Stimulated activated CD4-positive, alpha-beta T cell treated with anti-CD3 and anti-CD28 coated beads, Interleukin-4, amount 100 ng/mL, for 48 hours (primary cell): ENCODE measurements at regions not wholly inside any gene's neighbourhood (a gene's known extent, or its start where the extent isn't known, plus 50 kb on each side); places are given as distances from the start of the nearest gene placed in this dataset.

ENCODE experiments used
- DNase-seq, 2 donors: peaks; one replicate each; pipeline ENCODE4 v3.0.0-alpha.2; 2020; ENCODE audit warnings: low read depth in 2 of 2

GRCh38 chr13:105788530-105788929 lies 746.9 kb downstream of the EFNB2 start:
- DNase-seq, result no peak

GRCh38 chr13:105787632-105788031 lies 747.8 kb downstream of the EFNB2 start:
- DNase-seq, result no peak

GRCh38 chr13:105785436-105785835 lies 750.0 kb downstream of the EFNB2 start:
- DNase-seq, result no peak

GRCh38 chr13:105783261-105783660 lies 752.2 kb downstream of the EFNB2 start:
- DNase-seq, result no peak

- DNase-seq, result no peak
These were observed 757.3 kb downstream of the EFNB2 start for GRCh38 chr13:105778196-105778595.

GRCh38 chr13:105774739-105775460 lies 760.6 kb downstream of the EFNB2 start:
- no peak for DNase-seq

GRCh38 chr13:105773863-105774538 lies 761.5 kb downstream of the EFNB2 start:
- DNase-seq, result no peak

GRCh38 chr13:105773241-105773640 lies 762.2 kb downstream of the EFNB2 start:
- DNase-seq, result no peak

GRCh38 chr13:105764486-105764885 lies 771.0 kb downstream of the EFNB2 start:
- no peak for DNase-seq

- no peak for DNase-seq
These were observed 771.6 kb downstream of the EFNB2 start for GRCh38 chr13:105763851-105764250.

GRCh38 chr13:105762096-105762495 lies 773.4 kb downstream of the EFNB2 start:
- DNase-seq, result no peak

- DNase-seq, result no peak
These were observed 776.3 kb downstream of the EFNB2 start for GRCh38 chr13:105758918-105759860.

- DNase-seq, result no peak
These were observed 794.7 kb downstream of the EFNB2 start for GRCh38 chr13:105740739-105741138.

GRCh38 chr13:105737688-105738087 lies 797.8 kb downstream of the EFNB2 start:
- no peak for DNase-seq

GRCh38 chr13:105735281-105735680 lies 800.2 kb downstream of the EFNB2 start:
- DNase-seq, result no peak

- DNase-seq, result no peak
These were observed 802.5 kb downstream of the EFNB2 start for GRCh38 chr13:105732806-105733529.

- DNase-seq, result no peak
These were observed 809.6 kb downstream of the EFNB2 start for GRCh38 chr13:105725887-105726286.

GRCh38 chr13:105721016-105721415 lies 814.4 kb downstream of the EFNB2 start:
- no peak for DNase-seq

GRCh38 chr13:105719859-105720258 lies 815.6 kb downstream of the EFNB2 start:
- DNase-seq, result no peak

- no peak for DNase-seq
These were observed 826.3 kb downstream of the EFNB2 start for GRCh38 chr13:105709181-105709580.

- DNase-seq, result no peak
These were observed 831.6 kb downstream of the EFNB2 start for GRCh38 chr13:105703843-105704242.

GRCh38 chr13:105702441-105702840 lies 833.0 kb downstream of the EFNB2 start:
- DNase-seq, result no peak
